ENCODE measurements at regions not wholly inside any gene's neighbourhood (a gene's known extent, or its start where the extent isn't known, plus 50 kb on each side); places are given as distances from the start of the nearest gene placed in this dataset.
"Not testable (repeated sequence)": the region's sequence is repeated elsewhere in the genome, so short reads cannot be mapped to it uniquely, and the experiment has no call there.

- DNase-seq: no peak
These were observed 761.1 kb upstream of the MMS22L start for GRCh38 chr6:98044151-98044561.

GRCh38 chr6:98044791-98045470, 761.9 kb upstream of the MMS22L start:
- no peak for DNase-seq

GRCh38 chr6:98047164-98047563, 764.1 kb upstream of the MMS22L start:
- no peak for DNase-seq

GRCh38 chr6:98047871-98048270, 764.9 kb upstream of the MMS22L start:
- no peak for DNase-seq

GRCh38 chr6:98054453-98054852, 771.4 kb upstream of the MMS22L start:
- DNase-seq: no peak

- DNase-seq: no peak
These were observed 773.9 kb upstream of the MMS22L start for GRCh38 chr6:98056955-98057354.

GRCh38 chr6:98067375-98067774, 767.0 kb upstream of the POU3F2 start:
- no peak for DNase-seq

GRCh38 chr6:98088537-98088936, 745.8 kb upstream of the POU3F2 start:
- DNase-seq: not testable (repeated sequence)

- DNase-seq: no peak
These were observed 742.0 kb upstream of the POU3F2 start for GRCh38 chr6:98092331-98092730.

- no peak for DNase-seq
These were observed 739.7 kb upstream of the POU3F2 start for GRCh38 chr6:98094696-98095095.

GRCh38 chr6:98107801-98108200, 726.6 kb upstream of the POU3F2 start:
- DNase-seq: no peak

GRCh38 chr6:98116455-98116854, 717.9 kb upstream of the POU3F2 start:
- DNase-seq: no peak

- no peak for DNase-seq
These were observed 717.3 kb upstream of the POU3F2 start for GRCh38 chr6:98117068-98117467.

GRCh38 chr6:98118397-98119045, 715.9 kb upstream of the POU3F2 start:
- DNase-seq: no peak

GRCh38 chr6:98124171-98124570, 710.2 kb upstream of the POU3F2 start:
- DNase-seq: no peak

- no peak for DNase-seq
These were observed 702.9 kb upstream of the POU3F2 start for GRCh38 chr6:98131290-98131990.

GRCh38 chr6:98136333-98136732, 698.0 kb upstream of the POU3F2 start:
- DNase-seq: no peak

- DNase-seq: no peak
These were observed 697.0 kb upstream of the POU3F2 start for GRCh38 chr6:98137391-98137790.

GRCh38 chr6:98142839-98143238, 691.5 kb upstream of the POU3F2 start:
- DNase-seq: no peak

GRCh38 chr6:98146656-98147055, 687.7 kb upstream of the POU3F2 start:
- DNase-seq: no peak

GRCh38 chr6:98156580-98156979, 677.8 kb upstream of the POU3F2 start:
- no peak for DNase-seq

- DNase-seq: no peak
These were observed 654.8 kb upstream of the POU3F2 start for GRCh38 chr6:98179606-98180005.

- no peak for DNase-seq
These were observed 634.3 kb upstream of the POU3F2 start for GRCh38 chr6:98200084-98200483.

- no peak for DNase-seq
These were observed 631.1 kb upstream of the POU3F2 start for GRCh38 chr6:98203170-98203806.
